GM18511 (cell line): ENCODE measurements at regions not wholly inside any gene's neighbourhood (a gene's known extent, or its start where the extent isn't known, plus 50 kb on each side); places are given as distances from the start of the nearest gene placed in this dataset.

Experiments used
- ATAC-seq: cut with Tn5 transposase; IDR thresholded peaks from one replicate; pipeline ENCODE4 v1.9.1; 2021; ENCODE audit warnings: mild to moderate bottlenecking, moderate library complexity; ENCODE audit not compliant: unreplicated experiment

GRCh38 chr10:3631701-3632330, 153.2 kb downstream of the KLF6 start:
- ATAC-seq: no peak

GRCh38 chr10:3631291-3631690, 153.7 kb downstream of the KLF6 start:
- ATAC-seq: no peak

DNA sequence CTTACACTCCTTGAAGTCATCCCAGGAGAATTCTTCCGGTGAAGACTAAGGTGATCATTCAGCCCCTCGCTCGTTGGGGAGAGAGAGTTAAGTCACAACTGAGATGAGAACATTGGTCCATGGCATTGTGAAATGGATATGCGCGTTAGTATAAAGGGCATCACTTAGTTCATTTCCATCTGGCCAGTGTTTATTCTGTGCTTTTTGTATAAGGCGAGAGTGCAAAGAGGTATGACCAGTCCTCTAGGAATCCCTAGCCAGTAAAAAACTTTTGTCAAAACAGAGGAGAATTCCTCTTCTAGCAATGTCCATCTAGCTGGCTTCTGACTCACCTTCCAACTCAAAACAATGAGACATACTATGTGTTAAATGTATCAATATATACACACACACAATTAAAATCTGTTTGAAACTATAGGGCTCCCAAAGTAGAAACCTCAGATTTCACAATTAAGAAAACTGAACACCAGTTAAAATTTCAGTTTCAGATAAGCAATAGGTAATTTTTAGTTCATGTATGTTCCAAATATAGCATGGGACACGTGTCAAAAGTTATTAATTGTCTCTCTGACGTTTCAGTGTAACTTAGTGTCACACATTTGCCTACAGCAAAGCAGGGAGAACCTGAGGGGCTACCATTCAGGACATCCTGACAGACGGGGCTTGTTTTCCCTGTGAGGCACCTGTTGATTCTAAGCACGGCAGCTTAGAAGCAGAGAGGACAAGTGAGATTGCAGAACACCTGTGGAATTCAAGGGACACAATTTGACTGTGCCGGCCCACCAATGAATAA, 158.9 kb downstream of the KLF6 start:
- peak; percentile 72 for ATAC-seq

DNA sequence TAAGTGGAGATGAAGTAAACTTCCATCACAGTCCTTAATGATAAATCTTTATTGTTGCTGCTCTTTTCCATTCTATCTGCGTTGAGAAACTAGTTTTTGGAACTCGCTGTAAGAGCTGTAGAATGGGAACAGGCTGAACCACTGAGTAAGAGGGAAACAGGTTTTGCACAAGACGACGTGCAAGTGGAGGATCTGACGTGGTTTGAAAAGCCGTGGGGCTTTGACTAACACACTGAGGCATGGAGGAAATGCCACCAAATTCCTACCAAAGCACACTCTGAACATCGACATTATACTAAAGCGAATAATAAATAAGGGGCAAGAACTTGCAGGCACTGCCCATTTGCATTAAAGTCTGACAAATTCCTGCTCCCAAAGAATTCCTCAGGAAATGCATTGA, 160.6 kb downstream of the KLF6 start:
- ATAC-seq: no peak

- peak; percentile 63 for ATAC-seq
Measured at GRCh38 chr10:3623746-3624145, 161.3 kb downstream of the KLF6 start.

GRCh38 chr10:3622845-3623621, 162.0 kb downstream of the KLF6 start:
- ATAC-seq: peak; percentile 47

GRCh38 chr10:3622427-3622826, 162.6 kb downstream of the KLF6 start:
- no peak for ATAC-seq

GRCh38 chr10:3620818-3621217, 164.2 kb downstream of the KLF6 start:
- no peak for ATAC-seq

DNA sequence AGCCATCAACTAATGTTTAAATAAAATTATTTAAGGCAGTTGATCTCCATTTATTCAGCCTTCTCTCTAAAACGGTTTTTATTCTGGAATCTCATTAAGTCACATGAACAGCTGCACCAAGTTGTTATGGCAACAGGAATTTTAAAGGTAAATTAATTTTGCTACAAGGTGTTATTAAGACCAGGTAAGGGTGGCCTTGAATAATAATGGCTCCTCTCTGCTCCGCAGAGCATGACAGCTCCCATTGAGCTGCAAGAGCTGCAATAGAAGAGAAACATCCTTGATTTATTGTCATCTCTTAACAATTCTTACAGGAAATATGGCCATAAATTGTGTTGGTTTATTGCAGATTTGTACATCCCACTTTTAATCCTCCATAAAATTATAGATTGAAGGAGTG, 165.8 kb downstream of the KLF6 start:
- no peak for ATAC-seq

- no peak for ATAC-seq
Measured at GRCh38 chr10:3616880-3617279, 168.1 kb downstream of the KLF6 start.

DNA sequence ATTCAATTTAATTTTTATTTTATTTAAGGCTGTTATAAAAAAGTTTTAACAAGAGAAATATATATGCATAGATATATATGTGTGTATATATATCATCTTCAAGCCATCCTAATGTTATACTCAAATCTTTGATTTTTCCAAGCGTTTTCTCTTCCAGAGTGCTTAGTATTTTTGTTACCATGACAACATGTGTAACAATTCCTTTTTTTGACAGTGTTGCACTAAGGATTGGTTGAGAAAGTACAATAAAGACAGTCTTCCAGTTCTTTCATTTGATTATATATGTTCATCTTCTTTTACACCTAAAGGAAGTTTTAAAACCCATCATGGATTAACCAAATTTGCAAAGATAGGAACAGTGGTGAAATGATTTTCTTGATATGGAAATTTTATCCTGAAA, 171.7 kb downstream of the KLF6 start:
- ATAC-seq: no peak

GRCh38 chr10:3612183-3613001, 172.6 kb downstream of the KLF6 start:
- ATAC-seq: no peak

DNA sequence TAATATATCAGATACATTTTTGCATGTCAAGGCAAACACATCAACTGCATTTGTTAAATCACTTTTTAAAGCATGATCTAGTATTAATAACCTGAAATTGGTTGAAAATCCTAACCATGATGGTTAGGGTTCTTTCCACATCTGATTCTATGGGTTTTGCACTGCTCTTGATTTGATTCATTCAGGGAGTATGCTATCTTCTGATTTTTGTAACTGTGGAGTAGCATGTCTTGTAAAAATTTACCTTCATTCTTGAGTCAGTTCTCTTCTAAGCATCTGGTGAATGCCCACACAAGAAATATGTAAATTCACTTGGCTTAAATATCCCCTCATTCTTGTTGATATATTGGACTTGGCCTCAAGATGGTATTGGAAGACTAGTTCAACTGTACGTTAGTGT, 178.7 kb downstream of the KLF6 start:
- no peak for ATAC-seq

DNA sequence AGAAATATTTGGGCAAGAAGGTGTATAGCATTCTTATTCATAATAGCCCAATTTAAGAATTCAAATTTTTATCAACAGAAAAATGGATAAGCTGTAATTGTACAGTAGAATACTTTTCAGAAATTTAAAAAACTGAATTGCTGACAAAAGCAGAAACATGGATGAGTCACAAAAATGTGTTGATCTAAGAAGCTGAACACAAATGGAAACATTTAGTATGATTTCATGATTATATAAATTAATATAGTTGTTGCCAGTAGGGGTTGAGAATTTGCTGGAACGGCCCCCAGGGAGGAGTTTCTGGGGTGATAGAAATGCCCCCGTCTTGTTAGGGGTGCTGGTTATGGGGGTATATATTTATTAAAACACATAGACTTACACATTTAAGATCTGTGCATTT, 179.1 kb downstream of the KLF6 start:
- no peak for ATAC-seq

DNA sequence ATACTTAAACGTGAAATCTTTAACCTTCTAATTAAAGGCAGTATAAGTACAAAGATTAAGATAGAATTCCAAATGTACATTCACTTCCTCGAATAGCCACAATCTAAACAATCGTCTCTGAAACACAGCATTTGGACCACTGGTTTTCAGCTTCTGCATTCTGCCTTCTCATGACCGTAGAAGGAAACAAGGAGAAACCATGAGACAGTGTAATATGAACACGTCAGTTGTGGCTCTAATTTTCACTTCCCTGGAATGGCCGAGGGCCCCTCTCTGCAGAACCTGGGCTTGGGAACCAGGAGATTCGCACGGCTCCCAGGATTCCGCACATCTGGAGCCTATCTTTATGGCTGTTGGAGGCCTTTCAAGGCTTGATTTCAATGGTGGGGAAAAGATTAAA, 189.3 kb downstream of the KLF6 start:
- ATAC-seq: no peak

DNA sequence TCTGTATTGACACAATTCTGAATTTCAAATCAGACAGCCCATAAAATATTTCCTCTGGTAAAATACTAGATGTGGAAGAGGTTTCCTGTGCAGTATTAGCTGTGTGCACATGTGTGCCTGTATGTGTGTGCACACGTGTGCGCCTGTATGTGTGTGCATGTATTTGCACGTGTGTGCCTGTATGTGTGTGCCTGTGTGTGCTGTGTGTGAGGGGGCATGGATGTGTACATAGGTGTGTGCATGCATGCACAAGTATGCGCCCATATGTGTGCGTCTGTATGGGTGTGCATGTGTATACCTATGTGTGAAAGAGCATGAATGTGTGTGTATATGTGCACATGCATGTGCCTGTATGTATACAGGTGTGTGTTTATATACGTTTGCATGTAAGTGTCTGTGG, 191.4 kb downstream of the KLF6 start:
- ATAC-seq: no peak

- no peak for ATAC-seq
Measured at GRCh38 chr10:3592424-3592823, 192.6 kb downstream of the KLF6 start.

- ATAC-seq: no peak
Measured at GRCh38 chr10:3588816-3589215, 196.2 kb downstream of the KLF6 start.

- ATAC-seq: no peak
Measured at GRCh38 chr10:3588346-3588745, 196.7 kb downstream of the KLF6 start.

- ATAC-seq: no peak
Measured at GRCh38 chr10:3584926-3585784, 199.9 kb downstream of the KLF6 start.
